COLO668 (cell line): ENCODE measurements at regions not wholly inside any gene's neighbourhood (a gene's known extent, or its start where the extent isn't known, plus 50 kb on each side); places are given as distances from the start of the nearest gene placed in this dataset.

Source experiments
- DNase-seq: peaks from one replicate; lab custom pipeline; 2025; ENCODE audit not compliant: unreplicated experiment; lab: John Stamatoyannopoulos, UW

DNA sequence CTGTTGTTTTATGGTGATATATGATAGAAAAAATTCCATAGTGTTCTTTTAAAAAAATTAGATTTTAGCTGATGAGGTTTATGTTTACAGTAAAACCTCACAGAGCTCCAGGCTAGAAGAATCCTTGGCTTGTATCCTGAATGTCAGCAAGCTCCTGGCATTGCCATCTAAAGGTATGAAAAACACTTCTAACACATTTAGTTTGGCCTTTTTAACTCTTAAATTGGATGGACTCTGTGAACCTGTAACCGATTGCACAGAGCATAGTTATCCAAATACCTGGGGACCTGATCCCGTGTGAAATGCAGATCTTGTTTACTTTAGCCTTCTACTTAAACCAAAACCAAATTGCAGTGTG, 241.1 kb upstream of the DCN start:
- no peak for DNase-seq

DNA sequence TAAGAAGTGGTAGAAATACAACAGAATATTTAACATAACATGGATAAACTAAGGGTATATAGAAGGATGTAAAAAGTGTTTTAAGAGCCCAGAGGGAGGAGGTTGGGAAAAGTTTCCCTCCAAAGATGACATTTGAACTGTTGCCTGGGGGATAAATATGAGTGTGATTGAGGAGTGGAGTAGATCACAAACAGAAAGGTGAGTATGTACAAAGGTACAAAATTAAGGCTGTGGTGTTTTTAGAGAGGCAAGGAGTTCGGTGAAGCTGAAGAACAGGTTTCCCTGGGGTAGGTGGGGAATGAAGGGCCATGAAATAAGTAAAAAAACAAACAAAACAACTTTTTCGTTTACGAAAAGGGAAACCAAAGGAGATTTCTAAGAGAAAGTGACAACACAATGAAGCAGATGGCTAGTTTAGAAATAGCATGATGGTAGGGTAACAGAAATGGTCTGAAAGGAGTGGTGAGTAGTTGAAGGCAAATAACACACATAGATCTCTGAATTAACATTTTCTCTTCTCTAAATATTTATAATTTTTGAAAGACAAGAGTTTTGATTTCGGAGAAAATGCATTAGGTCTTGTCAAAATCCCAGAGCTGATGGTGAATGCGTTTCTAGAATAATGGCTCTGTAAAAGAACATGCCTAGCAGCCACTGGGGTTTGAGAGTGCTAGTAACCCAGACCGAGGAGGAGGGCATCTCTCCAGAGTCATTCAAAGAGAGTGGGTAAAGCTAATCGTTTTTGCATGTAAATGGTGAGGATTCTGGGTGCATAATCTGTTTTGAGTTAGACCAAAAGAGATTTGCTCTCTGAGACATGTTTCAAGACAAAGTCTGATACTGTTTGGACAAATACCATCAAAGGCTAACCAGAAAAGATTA, 240.4 kb upstream of the DCN start:
- DNase-seq, result no peak

DNA sequence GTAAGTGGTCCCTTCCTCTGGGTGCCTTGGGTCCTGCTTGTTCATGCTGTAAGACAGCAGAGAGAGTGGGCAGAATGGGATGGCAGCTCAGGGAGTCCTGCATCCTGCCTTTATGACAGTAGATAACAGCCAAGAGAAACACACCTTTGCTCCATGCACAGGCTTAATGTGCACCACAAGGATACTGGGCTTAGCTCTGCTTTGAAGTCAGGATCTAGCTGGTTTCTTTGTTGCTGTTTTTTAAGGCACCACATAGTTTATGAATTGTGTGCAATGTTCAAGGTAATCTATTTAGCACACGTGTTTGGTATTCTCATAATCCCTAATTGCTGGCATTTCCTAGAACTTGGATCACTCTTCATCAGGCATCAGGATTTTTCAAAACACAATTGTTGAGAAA, 239.5 kb upstream of the DCN start:
- no peak for DNase-seq

DNA sequence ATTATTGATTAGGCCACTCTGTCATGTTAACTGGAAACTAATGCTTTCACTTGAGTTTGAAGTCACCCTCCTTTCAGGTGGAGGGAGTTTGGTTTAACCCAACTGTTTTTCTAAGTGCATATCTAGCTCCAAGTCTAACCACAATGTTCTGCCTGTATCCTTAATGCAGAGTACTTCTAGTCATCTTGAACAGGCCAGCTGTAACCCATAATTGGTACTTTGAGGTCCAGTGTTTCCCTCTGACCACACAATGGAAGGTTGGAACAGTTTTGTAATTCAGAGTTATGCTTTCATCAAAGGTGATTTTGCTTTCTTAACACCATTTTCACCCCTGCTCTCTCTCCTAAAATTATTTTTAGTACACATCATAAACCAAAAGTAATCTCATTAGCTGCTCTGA, 237.2 kb upstream of the DCN start:
- no peak for DNase-seq

DNA sequence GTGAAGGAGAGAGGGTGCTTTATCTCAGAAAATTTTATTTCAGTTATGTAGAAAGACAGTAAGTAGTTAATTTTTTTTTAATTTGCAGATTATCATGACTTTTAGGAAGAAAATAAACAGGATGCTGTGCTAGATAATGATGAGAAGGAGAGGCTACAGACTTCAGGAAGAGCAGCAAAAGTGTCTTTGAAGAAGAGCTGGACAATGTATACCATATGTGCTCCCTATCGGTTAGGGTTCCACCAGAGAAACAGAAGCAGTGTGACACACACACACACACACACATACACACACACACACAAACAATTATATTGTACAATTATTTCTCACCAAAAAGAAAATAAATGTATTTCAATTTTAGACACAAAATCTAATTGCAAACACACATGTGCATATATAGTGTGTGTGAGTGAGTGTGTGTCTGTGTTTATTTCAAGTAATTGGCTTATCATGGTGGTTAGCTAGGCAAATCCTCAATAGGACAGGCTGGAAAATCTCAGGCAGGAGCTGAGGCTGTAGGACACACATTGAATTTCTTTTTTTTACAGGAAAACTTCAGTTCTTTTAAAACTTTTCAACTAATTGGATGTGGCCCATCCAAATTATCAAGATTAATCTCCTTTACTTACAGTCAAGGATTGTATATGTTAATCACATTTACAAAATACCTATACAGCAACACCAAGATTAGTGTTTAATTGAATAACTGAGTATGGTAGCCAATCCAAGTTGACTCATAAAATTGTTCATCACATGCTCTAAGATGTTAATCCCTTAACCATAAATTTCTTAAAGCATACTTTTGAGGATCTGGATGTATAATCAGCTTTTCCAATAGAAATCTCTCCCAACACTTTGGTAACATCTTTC, 235.8 kb upstream of the DCN start:
- no peak for DNase-seq

DNA sequence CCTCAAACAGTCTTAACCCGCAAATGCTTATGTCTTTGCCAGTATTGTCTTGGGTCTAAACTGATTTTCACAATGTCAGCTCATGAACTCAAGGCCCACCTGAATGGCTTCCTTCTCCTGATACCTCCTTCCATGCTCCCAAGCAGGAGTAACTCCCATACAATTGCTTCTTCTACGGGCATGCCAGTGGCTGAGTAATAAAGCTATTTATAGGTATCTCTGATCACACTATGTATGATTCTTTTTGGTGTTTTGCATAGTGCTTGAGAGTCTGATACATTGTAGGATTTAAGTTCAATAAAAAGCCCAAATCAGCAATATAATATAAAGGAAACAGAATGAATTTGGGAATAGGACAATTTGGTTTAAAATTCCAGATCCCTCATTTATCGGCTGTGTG, 235.0 kb upstream of the DCN start:
- DNase-seq, result no peak

DNA sequence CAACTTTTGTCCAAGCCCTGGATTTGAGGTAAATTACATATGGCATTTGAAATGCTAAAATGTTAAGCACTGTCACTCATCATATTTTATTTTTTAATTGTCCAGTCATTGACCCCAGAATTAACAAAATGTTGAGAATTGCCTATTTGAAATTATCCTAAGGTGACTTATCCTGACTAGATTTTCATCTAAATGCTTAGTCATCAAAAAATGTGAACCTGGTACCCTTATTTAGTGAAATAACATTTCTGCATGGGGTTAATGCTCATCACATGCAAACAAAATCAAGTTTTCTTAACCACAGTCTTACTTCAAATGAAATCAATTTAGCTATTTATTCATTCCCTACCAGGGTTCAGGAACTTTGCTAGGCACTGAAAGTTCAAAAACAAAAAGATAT, 232.0 kb upstream of the DCN start:
- DNase-seq, result no peak

DNA sequence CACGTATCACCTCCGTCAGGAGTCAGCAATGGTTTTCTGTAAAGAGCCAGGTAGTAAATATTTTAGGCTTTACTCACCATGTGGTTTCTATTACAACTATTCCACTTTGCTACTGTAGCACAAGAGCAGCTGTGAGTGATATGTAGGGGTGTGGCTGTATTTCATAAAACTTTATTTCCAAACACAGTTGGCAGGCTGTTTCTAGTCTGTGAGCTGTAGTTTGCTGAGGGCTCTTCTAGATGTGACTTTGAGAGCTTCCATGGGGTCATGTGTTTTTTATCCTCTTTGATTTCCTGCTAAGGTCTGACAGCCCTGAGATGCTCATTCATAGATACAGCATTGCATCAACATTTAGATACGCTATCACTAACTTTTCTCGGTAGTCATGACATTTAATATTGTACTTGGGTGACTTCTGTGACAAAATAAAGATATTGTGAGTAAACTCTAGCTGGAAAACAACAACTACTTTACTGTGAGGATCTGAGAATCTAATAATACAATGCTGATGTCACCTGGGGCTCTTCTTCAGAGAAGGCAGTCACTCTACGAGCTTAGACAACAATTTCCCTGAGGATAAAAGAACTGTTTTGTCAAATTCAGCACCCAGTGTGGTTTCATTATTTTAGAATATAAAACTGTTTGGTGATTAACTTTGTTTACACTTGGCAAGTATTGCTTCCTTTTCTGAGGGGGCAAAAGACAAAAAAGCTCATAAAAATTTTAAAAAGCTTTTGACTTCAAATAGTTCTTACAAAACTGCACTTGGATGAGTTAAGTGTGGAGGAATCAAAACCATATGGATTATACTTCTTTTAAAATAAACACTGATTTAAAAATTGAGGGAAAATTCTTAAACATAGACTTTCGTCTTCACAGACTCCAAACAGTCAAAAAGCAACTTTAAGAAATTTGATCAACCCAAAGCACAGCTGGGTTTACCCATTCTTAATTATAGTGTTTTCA, 231.2 kb upstream of the DCN start:
- no peak for DNase-seq

DNA sequence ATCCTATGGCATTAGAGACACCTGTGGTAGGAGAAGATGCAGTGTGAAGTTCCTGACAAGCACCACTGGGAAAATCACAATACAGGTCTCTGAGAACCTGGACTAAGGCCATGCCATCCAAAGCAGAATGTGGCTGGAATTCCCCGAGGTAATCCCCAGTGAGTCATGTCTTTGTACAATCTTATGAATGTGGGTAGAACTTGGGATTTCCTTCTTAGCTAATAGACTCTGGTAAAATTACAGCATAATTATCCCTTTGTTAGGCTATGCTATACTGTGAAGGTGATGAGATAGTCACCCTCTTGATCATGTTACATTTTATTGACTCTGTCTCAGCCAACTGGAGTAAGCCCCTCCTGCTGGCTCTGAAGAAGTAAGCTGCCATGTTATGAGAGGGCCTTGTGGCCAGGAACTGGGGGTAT, 224.3 kb upstream of the DCN start:
- DNase-seq, result no peak

DNA sequence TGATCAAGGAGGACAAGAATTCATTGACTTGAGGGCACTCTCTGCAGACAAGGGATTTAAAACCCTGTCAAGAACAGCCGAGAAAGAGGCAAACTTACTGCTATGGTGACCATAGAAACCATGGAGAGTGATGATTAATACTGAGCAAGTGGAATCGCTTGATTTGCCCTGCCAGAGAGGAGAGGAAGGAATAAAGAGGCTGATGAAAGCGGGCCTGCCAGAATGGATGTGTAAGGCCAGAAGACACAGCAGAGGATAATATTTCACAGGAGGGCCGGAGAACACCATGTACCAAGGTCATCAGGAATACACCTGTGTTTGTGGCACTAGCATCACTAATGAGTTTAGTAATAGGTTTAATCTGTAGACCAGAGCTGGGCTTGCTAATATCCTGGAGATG, 221.8 kb upstream of the DCN start:
- DNase-seq, result no peak

DNA sequence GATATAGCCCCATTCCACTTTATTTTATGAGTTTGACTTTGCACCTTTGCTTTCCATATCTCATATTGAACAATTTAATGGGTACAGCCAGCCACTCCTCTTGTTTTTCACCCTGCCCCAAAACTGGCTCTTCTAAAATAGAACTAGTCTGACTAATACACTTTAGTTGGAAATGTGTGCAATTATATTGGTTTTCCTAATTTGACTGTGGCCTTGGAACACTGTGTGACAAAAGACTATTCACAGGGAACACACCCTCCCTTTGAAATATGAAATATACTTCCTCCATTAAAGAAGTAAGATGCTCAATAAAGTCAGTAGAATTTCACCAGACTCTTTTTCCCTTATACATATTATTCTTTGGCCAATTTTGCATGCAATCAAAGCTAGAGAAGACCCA, 218.6 kb upstream of the DCN start:
- no peak for DNase-seq

DNA sequence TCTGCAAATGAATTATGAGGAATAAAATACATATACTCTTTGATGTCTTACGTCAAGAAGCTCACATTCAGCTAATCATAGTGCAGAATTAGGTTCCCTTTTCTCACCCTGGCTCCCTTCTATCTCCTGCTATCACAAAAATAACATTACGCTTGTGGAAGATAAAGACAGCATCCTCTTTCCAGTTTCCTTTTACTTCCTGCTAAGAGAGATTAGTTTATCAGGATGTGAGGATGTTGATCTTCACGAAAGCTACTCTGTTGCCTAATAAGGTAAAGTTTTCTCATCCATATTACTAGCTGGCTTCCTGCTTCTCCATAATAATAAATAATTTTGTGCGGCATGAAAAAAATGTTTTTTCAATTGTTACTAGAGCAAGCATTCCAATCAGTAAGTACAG, 217.7 kb upstream of the DCN start:
- DNase-seq, result no peak

DNA sequence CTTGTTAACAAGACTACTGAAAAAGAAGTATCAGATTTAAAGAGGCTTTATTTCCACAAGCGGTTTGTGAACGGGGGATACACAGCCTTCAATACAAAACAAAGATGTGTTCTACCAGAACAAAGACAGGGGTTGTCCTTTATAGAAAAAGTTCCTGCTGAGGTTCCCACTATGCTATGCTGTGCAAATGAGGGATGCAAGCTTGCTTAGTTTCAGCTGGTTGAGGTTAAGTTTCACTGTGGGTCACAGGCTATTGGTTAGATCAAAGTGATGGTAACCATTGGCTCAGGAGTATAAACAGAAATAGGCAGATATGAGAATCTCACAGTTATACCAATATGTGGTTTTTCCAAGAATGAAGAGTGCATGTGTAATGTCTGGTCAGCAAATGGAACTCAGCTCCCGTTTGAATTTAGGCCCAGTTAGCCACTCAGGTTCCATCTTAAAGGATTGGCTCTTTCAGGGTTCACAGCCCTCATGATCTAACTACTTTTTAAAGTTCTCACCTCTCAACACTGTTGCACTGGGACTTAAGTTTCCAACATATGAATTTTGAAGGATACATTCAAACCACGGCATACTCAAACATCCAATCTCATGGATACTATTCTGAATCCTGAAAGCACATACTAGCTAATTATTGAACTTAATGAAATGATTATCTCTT, 215.4 kb upstream of the DCN start:
- DNase-seq, result no peak

DNA sequence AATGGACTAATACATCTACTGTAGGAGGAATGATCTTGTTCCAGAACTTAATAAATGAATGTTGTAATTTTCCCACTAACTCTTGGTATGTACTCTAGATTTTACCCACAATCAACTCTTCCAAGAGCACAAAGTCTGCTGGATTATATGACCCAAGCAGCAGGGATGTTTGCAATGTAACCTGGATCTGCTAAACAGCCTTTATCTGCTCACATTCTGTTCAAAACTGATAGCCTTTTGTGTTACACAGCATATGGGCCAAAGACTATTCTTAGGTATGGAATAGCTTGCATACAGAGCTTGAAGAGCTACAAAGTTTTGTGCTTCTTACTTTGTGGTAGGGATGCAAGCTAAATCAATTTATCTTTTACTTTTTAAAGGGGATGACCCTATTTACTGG, 213.7 kb upstream of the DCN start:
- no peak for DNase-seq

DNA sequence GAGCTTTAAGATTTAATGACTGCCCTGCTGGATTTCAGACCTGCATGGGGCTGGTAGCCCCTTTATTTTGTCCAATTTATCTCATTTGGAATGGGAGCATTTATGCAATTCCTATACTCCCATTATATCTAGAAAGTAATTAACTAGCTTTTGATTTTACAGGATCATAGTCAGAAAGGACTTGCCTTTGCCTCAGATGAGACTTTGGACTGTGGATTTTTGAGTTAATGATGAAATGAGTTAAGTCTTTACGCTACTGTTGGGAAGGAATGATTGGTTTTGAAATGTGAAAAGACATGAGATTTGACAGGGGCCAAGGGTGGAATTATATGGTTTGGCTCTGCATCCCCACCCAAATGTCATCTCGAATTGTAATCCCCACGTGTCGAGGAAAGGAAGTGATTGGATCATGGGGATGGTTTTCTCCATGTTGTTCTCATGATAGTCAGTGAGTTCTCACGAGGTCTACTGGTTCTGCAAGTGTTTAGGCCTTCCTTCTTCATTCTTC, 213.1 kb upstream of the DCN start:
- DNase-seq, result no peak

DNA sequence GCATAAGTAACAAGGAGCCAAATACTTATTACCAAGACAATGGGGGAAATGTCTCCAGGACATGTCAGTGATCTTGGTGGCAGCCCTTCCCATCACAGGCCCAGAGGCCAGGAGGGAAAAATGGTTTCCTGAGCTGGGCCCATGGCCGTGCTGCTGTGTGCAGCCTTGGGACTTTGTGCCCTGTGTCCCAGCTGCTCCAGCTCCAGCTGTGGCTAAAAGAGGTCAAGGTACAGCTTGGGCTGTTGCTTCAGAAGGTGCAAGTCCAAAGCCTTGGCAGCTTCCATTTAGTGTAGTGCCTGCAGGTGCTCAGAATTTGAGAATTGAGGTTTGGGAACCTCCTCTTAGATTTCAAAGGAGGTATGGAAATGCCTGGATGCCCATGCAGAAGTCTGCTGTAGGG, 212.3 kb upstream of the DCN start:
- no peak for DNase-seq

DNA sequence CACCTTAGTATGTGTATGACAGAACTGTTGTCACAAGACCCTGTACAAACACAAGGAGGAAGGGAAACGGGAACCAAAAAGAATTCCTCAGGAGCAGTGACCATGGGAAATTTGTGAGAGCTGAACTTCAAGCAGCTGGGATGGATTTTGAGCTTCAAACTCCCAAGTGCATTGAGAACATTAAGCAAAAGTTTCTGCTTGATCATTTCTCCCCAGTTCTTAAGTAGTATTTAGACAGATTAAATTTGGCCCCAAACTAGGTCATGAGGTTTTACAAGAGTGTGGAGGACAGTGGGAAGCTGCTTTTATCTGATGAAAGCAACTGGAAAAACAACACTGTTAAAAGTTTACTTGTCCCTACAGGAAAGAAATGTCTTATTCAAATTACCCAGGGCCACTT, 206.0 kb upstream of the DCN start:
- no peak for DNase-seq

DNA sequence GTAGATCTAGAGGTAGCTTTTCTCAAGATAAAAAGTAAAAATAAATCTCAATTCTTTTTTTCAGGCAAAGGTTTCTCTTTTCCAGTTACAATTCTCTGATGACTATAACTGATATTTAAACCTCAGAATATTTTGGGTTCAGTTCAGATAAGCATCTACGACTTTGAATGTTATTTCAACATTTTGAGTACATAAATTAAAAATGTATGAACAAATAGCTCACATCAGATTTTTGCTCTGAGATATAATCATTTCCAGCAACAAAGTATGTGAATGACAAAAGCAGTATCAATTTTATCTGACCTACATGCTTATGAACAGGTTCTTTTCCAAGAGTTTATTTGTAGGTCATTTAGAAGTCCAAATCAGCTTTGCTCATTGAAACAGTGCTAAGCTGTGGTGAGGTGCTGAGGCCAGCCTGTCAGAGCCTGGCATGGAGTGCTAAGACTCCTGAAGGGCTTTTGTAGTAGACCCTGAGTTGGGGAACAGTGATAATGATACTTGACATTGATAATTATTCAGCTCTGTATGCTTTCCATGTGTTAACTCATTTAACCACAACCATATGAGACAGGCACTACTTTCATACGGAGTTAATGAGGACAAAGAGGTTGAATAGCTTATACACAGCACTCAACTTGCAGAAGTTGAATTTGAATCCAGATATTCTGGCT, 205.0 kb upstream of the DCN start:
- no peak for DNase-seq

DNA sequence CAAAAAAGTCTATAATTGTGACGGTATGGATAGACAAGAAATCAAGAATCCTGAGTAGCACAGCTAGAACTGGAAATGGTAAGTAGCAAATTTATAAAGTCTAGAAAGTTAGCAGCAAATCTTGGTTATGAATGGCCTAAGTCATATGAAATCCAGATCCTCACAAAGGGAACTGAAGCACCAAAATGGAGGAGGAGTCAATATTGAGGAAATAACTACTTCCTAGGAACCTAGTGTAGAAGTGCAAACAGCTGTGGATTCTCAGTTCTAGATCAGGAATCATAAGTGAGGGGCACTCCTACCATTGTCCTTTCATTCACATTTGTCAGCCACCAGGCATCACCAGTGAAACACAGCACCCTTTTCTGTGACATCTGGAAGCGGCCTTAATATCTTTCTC, 202.2 kb upstream of the DCN start:
- DNase-seq, result no peak

DNA sequence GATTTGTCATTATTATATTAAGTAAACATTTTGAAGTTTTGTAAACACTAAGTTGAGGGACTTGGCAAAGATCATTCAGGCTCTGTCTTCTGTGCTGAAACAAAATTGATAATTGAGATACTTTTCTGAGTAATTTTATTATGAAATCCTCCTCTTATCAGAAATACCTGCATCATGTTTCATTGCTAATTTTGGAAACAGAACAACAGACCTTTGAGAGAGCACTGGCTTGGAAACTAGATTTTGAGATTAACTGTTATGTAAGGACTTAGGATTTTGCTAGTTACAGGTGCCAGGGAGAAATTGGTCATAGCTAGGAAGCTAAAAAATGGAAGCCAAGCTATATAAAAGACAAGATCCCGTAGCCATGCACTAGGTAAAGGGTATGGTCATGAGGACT, 201.7 kb upstream of the DCN start:
- no peak for DNase-seq
